HepG2 (cell line): ENCODE measurements at regions not wholly inside any gene's neighbourhood (a gene's known extent, or its start where the extent isn't known, plus 50 kb on each side); places are given as distances from the start of the nearest gene placed in this dataset.

Source experiments
- ATAC-seq: fragments of 200-7000 bp; cut with Tn5 transposase; 3 replicates; pipeline ENCODE4 v1.9.1; 2020; ENCODE audit warnings: mild to moderate bottlenecking, moderate library complexity
- BruUV-seq: library from RNA; stranded (reverse); fragments of 400-500 nt; replicated peaks from 2 replicates; lab custom pipeline; 2021; lab: Mats Ljungman, UMichigan
- CTCF ChIA-PET: fragments of 300-600 bp; formaldehyde crosslinking; extraction: SDS; loops from one replicate; lab custom pipeline; 2021; ENCODE audit warnings: low total read pairs, inconsistent platforms, low intra/inter-chr PET ratio; lab: Yijun Ruan, JAX
- POLR2A ChIA-PET: fragments of 350-600 bp; sonication (Branson Sonifier 250); formaldehyde crosslinking; loops from one replicate; lab custom pipeline; 2020; ENCODE audit warnings: antibody characterized with exemption, inconsistent platforms; lab: Yijun Ruan, JAX
- DNase-seq: peaks from one replicate; pipeline ENCODE4 v3.0.0-alpha.2; 2015; ENCODE audit warnings: low spot score
- FAIRE-seq: peaks from 3 replicates; lab custom pipeline; 2011; peaks lifted over from hg19 to GRCh38; lab: Jason Lieb, UNC
- H2AFZ ChIP-seq: one replicate; pipeline ENCODE4 v1.6.1; 2011; ENCODE audit warnings: low read length, inconsistent platforms
- H3K27ac ChIP-seq: fragments of 300-600 bp; 3 replicates; pipeline ENCODE4 v1.8.0; 2011; ENCODE audit warnings: mixed run types, mild to moderate bottlenecking, mixed read lengths, low read length, inconsistent platforms; ENCODE audit not compliant: insufficient read depth; ENCODE audit errors: extremely low read length
- H3K27me3 ChIP-seq, 2 experiments: fragments of 200-600 bp in 1 of 2; 2 replicates in 1 of 2; 3 replicates in 1 of 2; pipeline versions ENCODE4 v1.6.0 to v1.8.0; 2011; ENCODE audit warnings: low read length in 2 of 2, mild to moderate bottlenecking in 2 of 2, moderate library complexity in 2 of 2, inconsistent platforms in 1 of 2; ENCODE audit not compliant: insufficient read depth in 2 of 2, control insufficient read depth in 1 of 2
- H3K36me3 ChIP-seq, 2 experiments: fragments of 200-600 bp in 1 of 2; replicated peaks in 1 of 2; 2 replicates in 1 of 2; 3 replicates in 1 of 2; pipeline versions ENCODE4 v1.5.1 to v1.8.0; 2011; ENCODE audit warnings: low read length in 2 of 2, inconsistent platforms in 1 of 2; ENCODE audit not compliant: insufficient read depth in 2 of 2, control insufficient read depth in 1 of 2
- H3K4me1 ChIP-seq: 2 replicates; pipeline ENCODE4 v1.5.1; 2012; ENCODE audit warnings: low read length, inconsistent platforms; ENCODE audit not compliant: insufficient read depth
- H3K4me2 ChIP-seq: 2 replicates; pipeline ENCODE4 v1.6.0; 2011; ENCODE audit warnings: low read depth, low read length, inconsistent platforms
- H3K4me3 ChIP-seq, 3 experiments: fragments of 200-600 bp in 1 of 3; sonication (generic), shearing (Covaris generic) in 1 of 3; replicated peaks in 1 of 3; 2 replicates each; pipeline ENCODE4 v1.5.1; 2011 to 2016; ENCODE audit warnings: low read length in 3 of 3, inconsistent platforms in 2 of 3, low read depth in 2 of 3, mild to moderate bottlenecking in 2 of 3, control low read depth in 1 of 3, mixed read lengths in 1 of 3; ENCODE audit not compliant: insufficient read depth in 1 of 3
- H3K79me2 ChIP-seq: one replicate; pipeline ENCODE4 v1.6.1; 2011; ENCODE audit warnings: low read length, inconsistent platforms; ENCODE audit not compliant: insufficient read depth
- H3K9ac ChIP-seq: 2 replicates; pipeline ENCODE4 v1.6.0; 2011; ENCODE audit warnings: mild to moderate bottlenecking, low read depth, low read length, inconsistent platforms; ENCODE audit not compliant: insufficient read depth
- H3K9me3 ChIP-seq: 2 replicates; pipeline ENCODE4 v1.5.1; 2012; ENCODE audit warnings: mild to moderate bottlenecking, low read length
- H4K20me1 ChIP-seq: 2 replicates; pipeline ENCODE4 v1.6.0; 2011; ENCODE audit warnings: inconsistent platforms, mild to moderate bottlenecking, low read length, moderate library complexity; ENCODE audit not compliant: insufficient read depth
- ADNP ChIP-seq: sonication (generic); formaldehyde crosslinking; IDR thresholded peaks from 2 replicates; pipeline ENCODE4 v1.4.0; 2020; ENCODE audit warnings: missing genetic modification reagents
- GTF3A ChIP-seq: sonication (generic); formaldehyde crosslinking; conservative IDR thresholded peaks from 2 replicates; pipeline ENCODE4 v1.4.0; 2020; ENCODE audit warnings: mild to moderate bottlenecking, missing genetic modification reagents
- ISL2 ChIP-seq: sonication (generic); formaldehyde crosslinking; IDR thresholded peaks from 2 replicates; pipeline ENCODE4 v1.5.0; 2020; ENCODE audit warnings: missing genetic modification reagents
- JDP2 ChIP-seq: sonication (generic); formaldehyde crosslinking; IDR thresholded peaks from 2 replicates; pipeline ENCODE4 v1.8.1; 2022; ENCODE audit warnings: missing genetic modification reagents, borderline replicate concordance
- NR2C2 ChIP-seq: sonication (generic); formaldehyde crosslinking; IDR thresholded peaks from 2 replicates; pipeline ENCODE4 v1.4.0; 2020; ENCODE audit warnings: missing genetic modification reagents, mild to moderate bottlenecking, moderate library complexity, borderline replicate concordance
- NR2F1 ChIP-seq, 2 experiments: fragments of 450-650 bp in 1 of 2; formaldehyde crosslinking in 1 of 2; IDR thresholded peaks; 2 replicates each; pipeline versions ENCODE4 v1.5.0 to v1.6.1; 2016 to 2020; ENCODE audit warnings: mild to moderate bottlenecking in 1 of 2, missing compliant biosample characterization in 1 of 2, missing genetic modification reagents in 1 of 2, moderate library complexity in 1 of 2
- PAF1 ChIP-seq: IDR thresholded peaks from 2 replicates; pipeline ENCODE4 v1.6.1; 2016; ENCODE audit warnings: missing genetic modification reagents, missing compliant biosample characterization
- SMAD9 ChIP-seq: sonication (generic); formaldehyde crosslinking; IDR thresholded peaks from 2 replicates; pipeline ENCODE4 v1.5.1; 2020; ENCODE audit warnings: mild to moderate bottlenecking, missing genetic modification reagents
- SNAPC2 ChIP-seq: sonication (generic); formaldehyde crosslinking; IDR thresholded peaks from 2 replicates; pipeline ENCODE4 v1.8.1; 2022; ENCODE audit warnings: mild to moderate bottlenecking, missing genetic modification reagents
- TAF15 ChIP-seq: fragments of 200-400 bp; formaldehyde crosslinking; IDR thresholded peaks from one replicate; pipeline ENCODE4 v1.6.1; 2018; ENCODE audit warnings: mild to moderate bottlenecking, low read depth, low read length; ENCODE audit not compliant: poor library complexity, severe bottlenecking
- ZKSCAN8 ChIP-seq: IDR thresholded peaks from 2 replicates; pipeline ENCODE4 v1.6.1; 2016; ENCODE audit warnings: borderline replicate concordance, missing genetic modification reagents, missing compliant biosample characterization
- ZMYM3 ChIP-seq: sonication (generic); formaldehyde crosslinking; IDR thresholded peaks from 2 replicates; pipeline ENCODE4 v1.5.1; 2020; ENCODE audit warnings: mild to moderate bottlenecking, missing genetic modification reagents
- ZNF251 ChIP-seq: sonication (generic); formaldehyde crosslinking; IDR thresholded peaks from 2 replicates; pipeline ENCODE4 v1.9.0; 2021; ENCODE audit warnings: mild to moderate bottlenecking, missing genetic modification reagents
- ZNF335 ChIP-seq: sonication (generic); formaldehyde crosslinking; IDR thresholded peaks from 2 replicates; pipeline ENCODE4 v1.4.0; 2020; ENCODE audit warnings: missing genetic modification reagents
- ZNF432 ChIP-seq: sonication (generic); formaldehyde crosslinking; IDR thresholded peaks from 2 replicates; pipeline ENCODE4 v1.5.0; 2020; ENCODE audit warnings: missing genetic modification reagents, mild to moderate bottlenecking, borderline replicate concordance
- ZNF569 ChIP-seq: sonication (generic); formaldehyde crosslinking; IDR thresholded peaks from 2 replicates; pipeline ENCODE4 v1.5.0; 2020; ENCODE audit warnings: mild to moderate bottlenecking, missing genetic modification reagents, moderate library complexity, borderline replicate concordance
- ZNF780A ChIP-seq: sonication (generic); formaldehyde crosslinking; IDR thresholded peaks from 2 replicates; pipeline ENCODE4 v1.8.0; 2022; ENCODE audit warnings: mild to moderate bottlenecking, missing genetic modification reagents, moderate library complexity
- ZNF879 ChIP-seq: sonication (generic); formaldehyde crosslinking; IDR thresholded peaks from 2 replicates; pipeline ENCODE4 v1.8.1; 2023; ENCODE audit warnings: missing genetic modification reagents
- WGBS: methylation state at CpG from one replicate; pipeline ENCODE4 v1.1.6; 2017; ENCODE audit warnings: low lambda C conversion rate; 5-methylcytosine and 5-hydroxymethylcytosine counted together
- in situ Hi-C: cut with HindIII; loops from 2 replicates; pipeline ENCODE4 v1.10.0; 2017; ENCODE audit warnings: low pct_unique_long_range_greater_than_20kb; ENCODE audit not compliant: extremely low pct_ligation_motif_present
- intact Hi-C: fragments of 100-400 bp; cut with micrococcal nuclease; formaldehyde crosslinking; loops from one replicate; pipeline ENCODE4 v1.10.0; 2022; ENCODE audit not compliant: unreplicated experiment
- TF ChIP-seq, protein P1 (sequence below): sonication (generic); formaldehyde crosslinking; IDR thresholded peaks from 2 replicates; pipeline ENCODE4 v1.5.0; 2020; ENCODE audit warnings: missing genetic modification reagents
- TF ChIP-seq, protein P2 (sequence below): sonication (generic); formaldehyde crosslinking; IDR thresholded peaks from 2 replicates; pipeline ENCODE4 v1.4.0; 2020; ENCODE audit warnings: missing genetic modification reagents

DNA sequence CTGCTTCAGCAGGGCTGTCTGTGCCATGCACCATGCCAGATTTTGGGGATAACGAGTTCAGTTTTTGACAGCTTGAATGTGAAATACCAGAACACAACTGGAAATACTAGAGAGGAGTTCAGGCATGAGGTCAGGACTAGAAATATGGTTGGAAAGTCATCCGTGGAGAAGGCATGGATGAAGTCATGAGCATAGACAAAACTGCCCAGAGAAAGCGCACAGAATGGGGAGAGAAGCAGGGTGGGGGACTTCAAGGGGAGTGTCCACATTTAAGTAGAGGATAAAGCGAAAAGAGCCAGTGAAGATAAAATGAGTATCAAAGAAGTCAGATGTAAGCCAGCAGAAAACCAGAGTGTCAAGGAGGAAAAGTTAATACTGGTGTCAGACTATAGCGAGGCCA lies 653.4 kb upstream of the ARID1B start:
- BruUV-seq: no TSS peak
- no peak for FAIRE-seq
- TF ChIP-seq, protein P1, sequence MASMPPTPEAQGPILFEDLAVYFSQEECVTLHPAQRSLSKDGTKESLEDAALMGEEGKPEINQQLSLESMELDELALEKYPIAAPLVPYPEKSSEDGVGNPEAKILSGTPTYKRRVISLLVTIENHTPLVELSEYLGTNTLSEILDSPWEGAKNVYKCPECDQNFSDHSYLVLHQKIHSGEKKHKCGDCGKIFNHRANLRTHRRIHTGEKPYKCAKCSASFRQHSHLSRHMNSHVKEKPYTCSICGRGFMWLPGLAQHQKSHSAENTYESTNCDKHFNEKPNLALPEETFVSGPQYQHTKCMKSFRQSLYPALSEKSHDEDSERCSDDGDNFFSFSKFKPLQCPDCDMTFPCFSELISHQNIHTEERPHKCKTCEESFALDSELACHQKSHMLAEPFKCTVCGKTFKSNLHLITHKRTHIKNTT (CRISPR knock-in tag): no peak
- no peak for TF ChIP-seq ZNF780A (CRISPR knock-in tag)
- TF ChIP-seq TAF15: no peak
- no peak for TF ChIP-seq NR2F1 (CRISPR knock-in tag; IDR thresholded peaks at IDR 0.05)
- no peak for TF ChIP-seq ZNF432 (CRISPR knock-in tag)
- TF ChIP-seq, all 625 proteins: peak for 0
- ChIA-PET POLR2A (no interaction called here), CTCF (no interaction called here)
- Histone ChIP-seq H3K4me3 (no peak overlapping the region), H3K9me3 (no peaks in the 10 kb centered on the region), H3K27me3 (peaks cover 0 to 28% of the 10 kb centered on the region in 2 experiments; a peak in 3 of 5 replicates), H3K36me3 (no peaks in the 10 kb centered on the region), H2AFZ (no peak overlapping the region), H4K20me1 (no peaks in the 10 kb centered on the region), H3K4me2 (no peak overlapping the region), H3K27ac (no peak overlapping the region), H3K9ac (no peak overlapping the region), H3K4me1 (no peaks in the 10 kb centered on the region), H3K79me2 (no peaks in the 10 kb centered on the region)
- intact Hi-C loops: no loop called here
- ATAC-seq (no peak), DNase-seq (no peak)
- in situ Hi-C loops: no loop called here
- 6% methylated on average over 5 of the region's 5 CpGs for WGBS

DNA sequence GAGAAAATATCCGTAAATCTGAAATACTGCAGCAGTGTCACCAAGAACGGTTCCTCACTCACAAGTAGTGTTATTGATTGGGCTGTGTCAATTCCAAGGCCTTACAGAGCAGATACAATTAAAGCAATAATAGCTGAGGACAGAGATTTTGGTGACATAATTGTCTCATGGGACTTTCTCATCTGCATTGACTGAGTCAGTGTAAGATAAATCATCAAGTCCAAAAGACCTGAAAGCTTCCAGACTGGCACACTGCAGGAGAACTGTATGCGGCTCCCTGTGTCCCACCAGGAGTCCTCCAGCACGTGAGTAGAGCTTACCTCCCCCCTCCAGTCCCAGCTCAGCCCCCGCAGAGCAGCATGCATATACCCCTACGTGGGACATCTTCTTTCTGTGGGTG lies 655.2 kb upstream of the ARID1B start:
- DNase-seq (no peak), ATAC-seq (no peak), FAIRE-seq (no peak)
- Histone ChIP-seq H3K27me3 (peaks cover 0 to 17% of the 10 kb centered on the region in 2 experiments; a peak in 3 of 5 replicates), H3K9ac (no peak overlapping the region), H3K4me2 (no peak overlapping the region), H4K20me1 (no peaks in the 10 kb centered on the region), H3K79me2 (no peaks in the 10 kb centered on the region), H3K27ac (no peak overlapping the region), H2AFZ (no peak overlapping the region), H3K9me3 (no peaks in the 10 kb centered on the region), H3K4me3 (no peak overlapping the region), H3K4me1 (no peaks in the 10 kb centered on the region), H3K36me3 (no peaks in the 10 kb centered on the region)
- 16% methylated on average over 6 of the region's 6 CpGs for WGBS
- CTCF ChIA-PET: no interaction called here
- POLR2A ChIA-PET: no interaction called here
- intact Hi-C loops: no loop called here
- in situ Hi-C loops: no loop called here
- BruUV-seq: no TSS peak
- TF ChIP-seq PAF1 (CRISPR knock-in tag) (no peak), JDP2 (no peak), SNAPC2 (CRISPR knock-in tag) (no peak), ZMYM3 (CRISPR knock-in tag) (no peak), ISL2 (CRISPR knock-in tag) (no peak), ZKSCAN8 (CRISPR knock-in tag) (no peak), ZNF335 (CRISPR knock-in tag) (no peak), NR2C2 (CRISPR knock-in tag) (no peak), SMAD9 (CRISPR knock-in tag) (no peak), GTF3A (CRISPR knock-in tag) (no peak), ZNF569 (CRISPR knock-in tag) (no peak), ZNF879 (CRISPR knock-in tag) (no peak), ADNP (CRISPR knock-in tag) (no peak), ZNF251 (CRISPR knock-in tag) (no peak)
- TF ChIP-seq, protein P2, sequence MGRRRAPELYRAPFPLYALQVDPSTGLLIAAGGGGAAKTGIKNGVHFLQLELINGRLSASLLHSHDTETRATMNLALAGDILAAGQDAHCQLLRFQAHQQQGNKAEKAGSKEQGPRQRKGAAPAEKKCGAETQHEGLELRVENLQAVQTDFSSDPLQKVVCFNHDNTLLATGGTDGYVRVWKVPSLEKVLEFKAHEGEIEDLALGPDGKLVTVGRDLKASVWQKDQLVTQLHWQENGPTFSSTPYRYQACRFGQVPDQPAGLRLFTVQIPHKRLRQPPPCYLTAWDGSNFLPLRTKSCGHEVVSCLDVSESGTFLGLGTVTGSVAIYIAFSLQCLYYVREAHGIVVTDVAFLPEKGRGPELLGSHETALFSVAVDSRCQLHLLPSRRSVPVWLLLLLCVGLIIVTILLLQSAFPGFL (CRISPR knock-in tag): no peak
